ENCODE measurements at regions not wholly inside any gene's neighbourhood (a gene's known extent, or its start where the extent isn't known, plus 50 kb on each side); places are given as distances from the start of the nearest gene placed in this dataset.

DNA sequence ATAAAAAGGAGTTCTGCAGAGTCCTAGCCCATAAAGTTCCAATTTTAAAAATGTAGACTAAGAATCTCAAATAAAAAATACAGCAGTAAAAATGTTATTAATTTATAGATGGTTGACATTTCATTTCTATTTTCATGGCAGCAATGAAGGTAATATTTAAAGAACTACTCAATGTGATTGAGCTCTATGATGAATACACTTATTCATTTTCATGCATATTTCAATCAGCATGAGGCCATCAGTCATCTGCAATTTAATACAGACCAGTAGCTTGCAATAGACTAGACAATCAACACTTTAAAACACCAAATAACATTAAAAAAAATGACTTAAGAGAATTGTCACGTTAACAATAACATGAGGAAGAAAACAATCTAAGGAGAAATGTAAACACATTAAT is 1295.8 kb upstream of the ALCAM start:
- TF ChIP-seq CTCF (IDR thresholded peaks at IDR 0.05; ENCODE audit: insufficient read depth, low read length) (no peak), GABPA (IDR thresholded peaks at IDR 0.05; ENCODE audit: low read depth) (no peak), POLR2AphosphoS5 (IDR thresholded peaks at IDR 0.05; ENCODE audit: low read depth) (no peak)

Measured in HL-60 (cell line).